GM12891 (cell line): ENCODE measurements at regions not wholly inside any gene's neighbourhood (a gene's known extent, or its start where the extent isn't known, plus 50 kb on each side); places are given as distances from the start of the nearest gene placed in this dataset.

Experiments
- DNase-seq: peaks from one replicate; pipeline ENCODE4 v3.0.0; 2011; ENCODE audit warnings: low spot score; ENCODE audit not compliant: insufficient read length
- FAIRE-seq: peaks from 2 replicates; lab custom pipeline; 2011; peaks lifted over from hg19 to GRCh38; lab: Jason Lieb, UNC
- PAX5 ChIP-seq: IDR thresholded peaks from 2 replicates; pipeline ENCODE4 v1.6.1; 2011; ENCODE audit warnings: low read length, moderate library complexity, mild to moderate bottlenecking; ENCODE audit not compliant: insufficient read depth, severe bottlenecking
- POLR2A ChIP-seq: IDR thresholded peaks from 2 replicates; pipeline ENCODE4 v1.6.1; 2011; ENCODE audit warnings: low read depth, low read length, control low read depth
- POLR2AphosphoS5 ChIP-seq: IDR thresholded peaks from 2 replicates; pipeline ENCODE4 v1.6.1; 2011; ENCODE audit warnings: low read depth, low read length, control low read depth
- POU2F2 ChIP-seq: IDR thresholded peaks from 2 replicates; pipeline ENCODE4 v1.6.1; 2011; ENCODE audit warnings: low read depth, mild to moderate bottlenecking, control low read depth, low read length, moderate library complexity
- SPI1 ChIP-seq: IDR thresholded peaks from 2 replicates; pipeline ENCODE4 v1.6.1; 2011; ENCODE audit warnings: low read depth, low read length, control low read depth
- TAF1 ChIP-seq: IDR thresholded peaks from 2 replicates; pipeline ENCODE4 v1.6.1; 2011; ENCODE audit warnings: low read depth, low read length, control low read depth

- TF ChIP-seq TAF1 (no peak), POLR2AphosphoS5 (no peak), POU2F2 (no peak), PAX5 (no peak), SPI1 (no peak), POLR2A (no peak)
- FAIRE-seq (no peak), DNase-seq (no peak)
Observed at GRCh38 chr16:13573903-13574302, 346.1 kb upstream of the ERCC4 start.

- DNase-seq (no peak), FAIRE-seq (no peak)
- TF ChIP-seq SPI1 (no peak), POLR2A (no peak), POU2F2 (no peak), PAX5 (no peak), TAF1 (no peak), POLR2AphosphoS5 (no peak)
Observed at GRCh38 chr16:13586051-13586450, 333.9 kb upstream of the ERCC4 start.

- DNase-seq (no peak), FAIRE-seq (no peak)
- TF ChIP-seq TAF1, result no peak
- TF ChIP-seq PAX5, result no peak
- TF ChIP-seq POLR2A, result no peak
- TF ChIP-seq POLR2AphosphoS5, result no peak
- no peak for TF ChIP-seq SPI1
- TF ChIP-seq POU2F2, result no peak
Observed at GRCh38 chr16:13587181-13587580, 332.8 kb upstream of the ERCC4 start.

GRCh38 chr16:13594823-13595222 lies 325.1 kb upstream of the ERCC4 start:
- TF ChIP-seq POLR2A, result no peak
- no peak for TF ChIP-seq PAX5
- no peak for TF ChIP-seq POU2F2
- no peak for TF ChIP-seq SPI1
- TF ChIP-seq POLR2AphosphoS5, result no peak
- no peak for TF ChIP-seq TAF1
- no peak for FAIRE-seq
- DNase-seq, result no peak

- no peak for TF ChIP-seq PAX5
- no peak for TF ChIP-seq TAF1
- no peak for TF ChIP-seq POLR2A
- no peak for TF ChIP-seq POU2F2
- TF ChIP-seq POLR2AphosphoS5, result no peak
- no peak for TF ChIP-seq SPI1
- FAIRE-seq, result no peak
- no peak for DNase-seq
Observed at GRCh38 chr16:13606804-13607203, 313.1 kb upstream of the ERCC4 start.

GRCh38 chr16:13607289-13607688 lies 312.7 kb upstream of the ERCC4 start:
- FAIRE-seq, result no peak
- no peak for DNase-seq
- TF ChIP-seq TAF1, result no peak
- TF ChIP-seq POU2F2, result no peak
- TF ChIP-seq SPI1, result no peak
- TF ChIP-seq POLR2AphosphoS5, result no peak
- no peak for TF ChIP-seq PAX5
- no peak for TF ChIP-seq POLR2A

- FAIRE-seq, result no peak
- DNase-seq, result no peak
- TF ChIP-seq POLR2A (no peak), POLR2AphosphoS5 (no peak), PAX5 (no peak), SPI1 (no peak), TAF1 (no peak), POU2F2 (no peak)
Observed at GRCh38 chr16:13611596-13611995, 308.4 kb upstream of the ERCC4 start.

GRCh38 chr16:13612623-13613022 lies 307.3 kb upstream of the ERCC4 start:
- FAIRE-seq (no peak), DNase-seq (no peak)
- TF ChIP-seq POLR2AphosphoS5 (no peak), SPI1 (no peak), POU2F2 (no peak), TAF1 (no peak), POLR2A (no peak), PAX5 (no peak)

- no peak for FAIRE-seq
- no peak for DNase-seq
- TF ChIP-seq POLR2A (no peak), SPI1 (no peak), POLR2AphosphoS5 (no peak), PAX5 (no peak), TAF1 (no peak), POU2F2 (no peak)
Observed at GRCh38 chr16:13613165-13613564, 306.8 kb upstream of the ERCC4 start.

GRCh38 chr16:13621639-13622038 lies 298.3 kb upstream of the ERCC4 start:
- FAIRE-seq (no peak), DNase-seq (no peak)
- TF ChIP-seq POU2F2 (no peak), POLR2AphosphoS5 (no peak), PAX5 (no peak), SPI1 (no peak), TAF1 (no peak), POLR2A (no peak)
